Liver (tissue), 2 donors: ENCODE measurements at regions not wholly inside any gene's neighbourhood (a gene's known extent, or its start where the extent isn't known, plus 50 kb on each side); places are given as distances from the start of the nearest gene placed in this dataset.

Experiments
- TF ChIP-seq, protein P1 (sequence below): IDR thresholded peaks from 2 replicates; pipeline ENCODE4 v1.6.1; 2016; ENCODE audit warnings: antibody characterized with exemption, mild to moderate bottlenecking
- TF ChIP-seq, protein P2 (sequence below): fragments of 150-350 bp; IDR thresholded peaks from 2 replicates; pipeline ENCODE4 v1.5.1; 2017; ENCODE audit warnings: improper control_type of control experiment, low read depth, low read length; ENCODE audit not compliant: missing input control
- donor health status: healthy.

DNA sequence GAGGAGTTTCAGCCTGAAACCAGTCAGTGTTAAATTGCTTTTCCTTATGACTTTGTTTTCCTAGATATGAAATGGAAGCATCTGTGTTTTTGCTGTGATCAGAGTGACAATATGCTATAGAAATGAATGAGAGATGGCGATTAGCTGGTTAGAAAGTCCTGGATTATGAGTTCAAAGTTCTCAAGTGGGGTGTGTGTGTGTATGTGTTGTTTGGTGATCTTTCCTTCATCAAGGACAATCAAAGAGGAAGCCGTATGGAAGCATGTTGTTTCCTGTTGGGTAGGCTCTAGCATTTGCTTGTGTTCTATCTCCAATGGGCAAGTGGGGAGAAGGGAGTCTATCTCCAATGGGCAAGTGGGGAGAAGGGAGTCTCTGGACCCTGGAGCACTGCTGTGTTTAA lies 64.0 kb upstream of the STX18 start:
- TF ChIP-seq, protein P1, sequence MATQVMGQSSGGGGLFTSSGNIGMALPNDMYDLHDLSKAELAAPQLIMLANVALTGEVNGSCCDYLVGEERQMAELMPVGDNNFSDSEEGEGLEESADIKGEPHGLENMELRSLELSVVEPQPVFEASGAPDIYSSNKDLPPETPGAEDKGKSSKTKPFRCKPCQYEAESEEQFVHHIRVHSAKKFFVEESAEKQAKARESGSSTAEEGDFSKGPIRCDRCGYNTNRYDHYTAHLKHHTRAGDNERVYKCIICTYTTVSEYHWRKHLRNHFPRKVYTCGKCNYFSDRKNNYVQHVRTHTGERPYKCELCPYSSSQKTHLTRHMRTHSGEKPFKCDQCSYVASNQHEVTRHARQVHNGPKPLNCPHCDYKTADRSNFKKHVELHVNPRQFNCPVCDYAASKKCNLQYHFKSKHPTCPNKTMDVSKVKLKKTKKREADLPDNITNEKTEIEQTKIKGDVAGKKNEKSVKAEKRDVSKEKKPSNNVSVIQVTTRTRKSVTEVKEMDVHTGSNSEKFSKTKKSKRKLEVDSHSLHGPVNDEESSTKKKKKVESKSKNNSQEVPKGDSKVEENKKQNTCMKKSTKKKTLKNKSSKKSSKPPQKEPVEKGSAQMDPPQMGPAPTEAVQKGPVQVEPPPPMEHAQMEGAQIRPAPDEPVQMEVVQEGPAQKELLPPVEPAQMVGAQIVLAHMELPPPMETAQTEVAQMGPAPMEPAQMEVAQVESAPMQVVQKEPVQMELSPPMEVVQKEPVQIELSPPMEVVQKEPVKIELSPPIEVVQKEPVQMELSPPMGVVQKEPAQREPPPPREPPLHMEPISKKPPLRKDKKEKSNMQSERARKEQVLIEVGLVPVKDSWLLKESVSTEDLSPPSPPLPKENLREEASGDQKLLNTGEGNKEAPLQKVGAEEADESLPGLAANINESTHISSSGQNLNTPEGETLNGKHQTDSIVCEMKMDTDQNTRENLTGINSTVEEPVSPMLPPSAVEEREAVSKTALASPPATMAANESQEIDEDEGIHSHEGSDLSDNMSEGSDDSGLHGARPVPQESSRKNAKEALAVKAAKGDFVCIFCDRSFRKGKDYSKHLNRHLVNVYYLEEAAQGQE: no peak
- TF ChIP-seq, protein P2, sequence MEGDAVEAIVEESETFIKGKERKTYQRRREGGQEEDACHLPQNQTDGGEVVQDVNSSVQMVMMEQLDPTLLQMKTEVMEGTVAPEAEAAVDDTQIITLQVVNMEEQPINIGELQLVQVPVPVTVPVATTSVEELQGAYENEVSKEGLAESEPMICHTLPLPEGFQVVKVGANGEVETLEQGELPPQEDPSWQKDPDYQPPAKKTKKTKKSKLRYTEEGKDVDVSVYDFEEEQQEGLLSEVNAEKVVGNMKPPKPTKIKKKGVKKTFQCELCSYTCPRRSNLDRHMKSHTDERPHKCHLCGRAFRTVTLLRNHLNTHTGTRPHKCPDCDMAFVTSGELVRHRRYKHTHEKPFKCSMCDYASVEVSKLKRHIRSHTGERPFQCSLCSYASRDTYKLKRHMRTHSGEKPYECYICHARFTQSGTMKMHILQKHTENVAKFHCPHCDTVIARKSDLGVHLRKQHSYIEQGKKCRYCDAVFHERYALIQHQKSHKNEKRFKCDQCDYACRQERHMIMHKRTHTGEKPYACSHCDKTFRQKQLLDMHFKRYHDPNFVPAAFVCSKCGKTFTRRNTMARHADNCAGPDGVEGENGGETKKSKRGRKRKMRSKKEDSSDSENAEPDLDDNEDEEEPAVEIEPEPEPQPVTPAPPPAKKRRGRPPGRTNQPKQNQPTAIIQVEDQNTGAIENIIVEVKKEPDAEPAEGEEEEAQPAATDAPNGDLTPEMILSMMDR: no peak
